ENCODE measurements at regions not wholly inside any gene's neighbourhood (a gene's known extent, or its start where the extent isn't known, plus 50 kb on each side); places are given as distances from the start of the nearest gene placed in this dataset.
"Not testable (repeated sequence)": the region's sequence is repeated elsewhere in the genome, so short reads cannot be mapped to it uniquely, and the experiment has no call there.

GRCh38 chr9:33697171-33697570 lies 98.2 kb upstream of the PRSS3 start:
- no peak overlapping the region for H3K4me3 ChIP-seq (ENCODE audit: low read depth, poor library complexity, severe bottlenecking)
- TF ChIP-seq POLR2A (IDR thresholded peaks at IDR 0.05) (no peak), CTCF (IDR thresholded peaks at IDR 0.05) (no peak)
- DNase-seq (ENCODE audit: low spot score in 2 of 2): no peak
- intact Hi-C loops (cut with DNase I; ENCODE audit: low total_unique reads): no loop called here

GRCh38 chr9:33698267-33698666 lies 97.1 kb upstream of the PRSS3 start:
- TF ChIP-seq CTCF (IDR thresholded peaks at IDR 0.05) (no peak), POLR2A (IDR thresholded peaks at IDR 0.05) (no peak)
- no peak overlapping the region for H3K4me3 ChIP-seq (ENCODE audit: low read depth, poor library complexity, severe bottlenecking)
- WGBS, 2 donors: 86 to 93% methylated on average over 1 of the region's 1 CpG
- intact Hi-C loops (cut with DNase I; ENCODE audit: low total_unique reads): no loop called here
- DNase-seq (ENCODE audit: low spot score in 2 of 2): no peak

- 74 to 93% methylated on average over 2 of the region's 2 CpGs for WGBS, 2 donors
- intact Hi-C loops (cut with DNase I; ENCODE audit: low total_unique reads); H3K4me3 ChIP-seq (ENCODE audit: low read depth, poor library complexity, severe bottlenecking); DNase-seq (ENCODE audit: low spot score in 2 of 2): not testable (repeated sequence)
These were observed 94.4 kb upstream of the PRSS3 start for GRCh38 chr9:33700940-33701339.

GRCh38 chr9:33703430-33704102 lies 91.8 kb upstream of the PRSS3 start:
- intact Hi-C loops (cut with DNase I; ENCODE audit: low total_unique reads): no loop called here
- no peak overlapping the region for H3K4me3 ChIP-seq (ENCODE audit: low read depth, poor library complexity, severe bottlenecking)
- WGBS, 2 donors: 78 to 79% methylated on average over 8 of the region's 8 CpGs
- no peak for DNase-seq (ENCODE audit: low spot score in 2 of 2)
- no peak for TF ChIP-seq CTCF (IDR thresholded peaks at IDR 0.05)
- no peak for TF ChIP-seq POLR2A (IDR thresholded peaks at IDR 0.05)

- DNase-seq (ENCODE audit: low spot score in 2 of 2): not testable (repeated sequence)
These were observed 89.9 kb upstream of the PRSS3 start for GRCh38 chr9:33705440-33705839.

GRCh38 chr9:33708441-33708840 lies 86.9 kb upstream of the PRSS3 start:
- H3K4me3 ChIP-seq (ENCODE audit: low read depth, poor library complexity, severe bottlenecking): no peak overlapping the region
- DNase-seq (ENCODE audit: low spot score in 2 of 2): no peak
- WGBS, 2 donors: 81% methylated on average over 2 of the region's 2 CpGs
- TF ChIP-seq CTCF (IDR thresholded peaks at IDR 0.05): no peak
- TF ChIP-seq POLR2A (IDR thresholded peaks at IDR 0.05): no peak
- intact Hi-C loops (cut with DNase I; ENCODE audit: low total_unique reads): no loop called here

More at GRCh38 chr9:33705440-33705839, 89.9 kb upstream of the PRSS3 start:
- 34 to 54% methylated on average over 2 of the region's 2 CpGs for WGBS, 2 donors
- intact Hi-C loops (cut with DNase I; ENCODE audit: low total_unique reads); H3K4me3 ChIP-seq (ENCODE audit: low read depth, poor library complexity, severe bottlenecking): not testable (repeated sequence)

GRCh38 chr9:33709269-33709668 lies 86.1 kb upstream of the PRSS3 start:
- no peak overlapping the region for H3K4me3 ChIP-seq (ENCODE audit: low read depth, poor library complexity, severe bottlenecking)
- intact Hi-C loops (cut with DNase I; ENCODE audit: low total_unique reads): no loop called here
- TF ChIP-seq POLR2A (IDR thresholded peaks at IDR 0.05) (no peak), CTCF (IDR thresholded peaks at IDR 0.05) (no peak)
- no peak for DNase-seq (ENCODE audit: low spot score in 2 of 2)
- WGBS, 2 donors: 72 to 77% methylated on average over 3 of the region's 3 CpGs

GRCh38 chr9:33711418-33711817 lies 83.9 kb upstream of the PRSS3 start:
- DNase-seq (ENCODE audit: low spot score in 2 of 2); intact Hi-C loops (cut with DNase I; ENCODE audit: low total_unique reads); H3K4me3 ChIP-seq (ENCODE audit: low read depth, poor library complexity, severe bottlenecking): not testable (repeated sequence)
- WGBS, 2 donors: 26 to 33% methylated on average over 1 of the region's 1 CpG
